CD14-positive monocyte (primary cell): ENCODE measurements at regions not wholly inside any gene's neighbourhood (a gene's known extent, or its start where the extent isn't known, plus 50 kb on each side); places are given as distances from the start of the nearest gene placed in this dataset.

Source experiments
- DNase-seq, 3 donors: peaks; one replicate each; pipeline ENCODE4 v3.0.0-alpha.2; 2011 to 2022
- H2AFZ ChIP-seq: 2 replicates; pipeline ENCODE4 v1.6.0; 2012; ENCODE audit warnings: mild to moderate bottlenecking, low read depth, low read length, inconsistent platforms; ENCODE audit not compliant: insufficient read depth, poor library complexity, severe bottlenecking
- H3K27ac ChIP-seq, 2 donors: 1 replicate in 1 of 2; 2 replicates in 1 of 2; pipeline ENCODE4 v1.5.1; 2012 to 2013; ENCODE audit warnings: low read length in 2 of 2, control low read depth in 1 of 2, inconsistent platforms in 1 of 2, low read depth in 1 of 2, mild to moderate bottlenecking in 1 of 2
- H3K27me3 ChIP-seq, 2 donors: one replicate each; pipeline versions ENCODE4 v1.6.0 to v1.6.1; 2011 to 2013; ENCODE audit warnings: low read length in 2 of 2; ENCODE audit not compliant: control insufficient read depth in 2 of 2, insufficient read depth in 2 of 2
- H3K36me3 ChIP-seq, 2 donors: replicated peaks in 1 of 2; 1 replicate in 1 of 2; 2 replicates in 1 of 2; pipeline versions ENCODE4 v1.5.1 to v1.6.1; 2012 to 2013; ENCODE audit warnings: low read length in 2 of 2, control low read depth in 1 of 2, inconsistent platforms in 1 of 2, mild to moderate bottlenecking in 1 of 2; ENCODE audit not compliant: insufficient read depth in 2 of 2, control insufficient read depth in 1 of 2
- H3K4me1 ChIP-seq, 2 donors: 1 replicate in 1 of 2; 2 replicates in 1 of 2; pipeline versions ENCODE4 v1.5.1 to v1.6.1; 2012 to 2013; ENCODE audit warnings: low read length in 2 of 2, control low read depth in 1 of 2, inconsistent platforms in 1 of 2, mild to moderate bottlenecking in 1 of 2, moderate library complexity in 1 of 2; ENCODE audit not compliant: insufficient read depth in 2 of 2, control insufficient read depth in 1 of 2
- H3K4me2 ChIP-seq: replicated peaks from 2 replicates; pipeline ENCODE3; 2012; ENCODE audit warnings: low read length, moderate library complexity, mild to moderate bottlenecking; ENCODE audit not compliant: poor library complexity, severe bottlenecking; ENCODE audit errors: extremely low read depth
- H3K4me3 ChIP-seq, 3 experiments: fragments of 200-600 bp in 1 of 3; sonication (generic) in 1 of 3; replicated peaks in 1 of 3; 1 replicate in 2 of 3; 2 replicates in 1 of 3; pipeline ENCODE4 v1.5.1; 2011 to 2013; ENCODE audit warnings: low read length in 3 of 3, mild to moderate bottlenecking in 3 of 3, control low read depth in 2 of 3, low read depth in 2 of 3, inconsistent platforms in 1 of 3, moderate library complexity in 1 of 3
- H3K79me2 ChIP-seq: 2 replicates; pipeline ENCODE4 v1.6.0; 2012; ENCODE audit warnings: mild to moderate bottlenecking, control low read depth, inconsistent platforms, low read length, moderate library complexity; ENCODE audit not compliant: insufficient read depth
- H3K9ac ChIP-seq: 2 replicates; pipeline ENCODE4 v1.6.0; 2017; ENCODE audit warnings: low read length, mild to moderate bottlenecking; ENCODE audit not compliant: insufficient read depth, poor library complexity, severe bottlenecking
- H3K9me3 ChIP-seq, 2 donors: replicated peaks in 1 of 2; 1 replicate in 1 of 2; 2 replicates in 1 of 2; pipeline versions ENCODE4 v1.5.1 to v1.6.1; 2012 to 2013; ENCODE audit warnings: low read length in 2 of 2, control low read depth in 1 of 2; ENCODE audit not compliant: control insufficient read depth in 1 of 2, insufficient read depth in 1 of 2
- H4K20me1 ChIP-seq: 2 replicates; pipeline ENCODE4 v1.6.0; 2012; ENCODE audit warnings: mild to moderate bottlenecking, low read length, control low read depth, moderate library complexity; ENCODE audit not compliant: insufficient read depth
- H3K27ac Mint-ChIP-seq, 7 donors: one replicate each; pipeline ENCODE4 v1.8.0; 2020; ENCODE audit warnings: mild to moderate bottlenecking in 7 of 7, mixed read lengths in 7 of 7, moderate library complexity in 6 of 7, inconsistent platforms in 2 of 7
- H3K27me3 Mint-ChIP-seq, 3 donors: one replicate each; pipeline ENCODE4 v1.8.0; 2021 to 2022; ENCODE audit warnings: low read depth in 3 of 3, mild to moderate bottlenecking in 3 of 3, mixed read lengths in 3 of 3, moderate library complexity in 3 of 3, inconsistent platforms in 1 of 3
- H3K36me3 Mint-ChIP-seq, 2 donors: one replicate each; pipeline ENCODE4 v1.8.0; 2020; ENCODE audit warnings: mixed read lengths in 2 of 2, inconsistent platforms in 1 of 2, mild to moderate bottlenecking in 1 of 2
- H3K4me1 Mint-ChIP-seq: one replicate; pipeline ENCODE4 v1.8.0; 2020; ENCODE audit warnings: mild to moderate bottlenecking, mixed read lengths
- H3K4me3 Mint-ChIP-seq, 2 donors: one replicate each; pipeline ENCODE4 v1.8.0; 2020; ENCODE audit warnings: mild to moderate bottlenecking in 2 of 2, mixed read lengths in 2 of 2, moderate library complexity in 1 of 2
- H3K9me3 Mint-ChIP-seq, 7 donors: one replicate each; pipeline ENCODE4 v1.8.0; 2020 to 2022; ENCODE audit warnings: mixed read lengths in 7 of 7, mild to moderate bottlenecking in 6 of 7, moderate library complexity in 6 of 7, inconsistent platforms in 2 of 7
- WGBS: methylation state at CpG from one replicate; pipeline ENCODE4 v1.1.5; 2013; ENCODE audit warnings: missing lambda C conversion rate; ENCODE audit not compliant: insufficient coverage; 5-methylcytosine and 5-hydroxymethylcytosine counted together
- intact Hi-C, 2 donors: fragments of 100-400 bp; cut with micrococcal nuclease; formaldehyde crosslinking; loops; one replicate each; pipeline versions ENCODE4 v1.15.0 to v1.15.1; 2023
- TF ChIP-seq, protein P1 (sequence below): fragments of 200-600 bp; IDR thresholded peaks from one replicate; pipeline ENCODE4 v1.8.0; 2022; ENCODE audit warnings: antibody characterized with exemption, mild to moderate bottlenecking

DNA sequence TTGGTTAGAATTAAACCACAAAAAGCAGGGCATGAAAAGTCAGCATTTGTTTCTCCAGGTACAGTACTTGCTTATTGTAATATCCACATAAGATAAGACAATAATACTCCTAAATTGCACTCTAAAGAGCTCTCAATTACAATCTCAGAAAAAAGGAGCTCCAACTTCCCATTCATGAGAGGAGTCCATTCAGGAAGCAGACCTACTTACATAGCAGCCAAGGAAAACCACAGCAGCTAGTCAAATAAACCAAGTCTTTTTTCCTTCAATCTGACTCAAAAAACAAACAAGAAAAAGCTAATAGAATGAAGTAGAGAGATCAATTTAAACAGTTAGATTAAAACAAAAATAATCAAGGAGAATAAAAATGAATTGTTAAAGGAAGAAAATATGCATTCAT lies 885.2 kb upstream of the SLITRK6 start:
- Mint-ChIP-seq H3K27me3 (no peaks in the 10 kb centered on the region), H3K4me3 (no peak overlapping the region), H3K4me1 (no peaks in the 10 kb centered on the region), H3K27ac (no peak overlapping the region), H3K9me3 (peaks cover 0 to 8% (median 4%) of the 10 kb centered on the region in 7 donors), H3K36me3 (no peaks in the 10 kb centered on the region)
- H4K20me1 ChIP-seq = no peaks in the 10 kb centered on the region
- no peaks in the 10 kb centered on the region for H3K36me3 ChIP-seq
- H3K9me3 ChIP-seq = peaks cover 0 to 3% of the 10 kb centered on the region in 2 donors
- no peaks in the 10 kb centered on the region for H3K4me1 ChIP-seq
- H2AFZ ChIP-seq = no peak overlapping the region
- no peak for DNase-seq
- H3K27ac ChIP-seq = no peak overlapping the region
- H3K4me3 ChIP-seq = no peak overlapping the region
- no peaks in the 10 kb centered on the region for H3K79me2 ChIP-seq
- no peak overlapping the region for H3K9ac ChIP-seq
- H3K4me2 ChIP-seq = no peak overlapping the region
- H3K27me3 ChIP-seq = no peaks in the 10 kb centered on the region
- TF ChIP-seq, protein P1, sequence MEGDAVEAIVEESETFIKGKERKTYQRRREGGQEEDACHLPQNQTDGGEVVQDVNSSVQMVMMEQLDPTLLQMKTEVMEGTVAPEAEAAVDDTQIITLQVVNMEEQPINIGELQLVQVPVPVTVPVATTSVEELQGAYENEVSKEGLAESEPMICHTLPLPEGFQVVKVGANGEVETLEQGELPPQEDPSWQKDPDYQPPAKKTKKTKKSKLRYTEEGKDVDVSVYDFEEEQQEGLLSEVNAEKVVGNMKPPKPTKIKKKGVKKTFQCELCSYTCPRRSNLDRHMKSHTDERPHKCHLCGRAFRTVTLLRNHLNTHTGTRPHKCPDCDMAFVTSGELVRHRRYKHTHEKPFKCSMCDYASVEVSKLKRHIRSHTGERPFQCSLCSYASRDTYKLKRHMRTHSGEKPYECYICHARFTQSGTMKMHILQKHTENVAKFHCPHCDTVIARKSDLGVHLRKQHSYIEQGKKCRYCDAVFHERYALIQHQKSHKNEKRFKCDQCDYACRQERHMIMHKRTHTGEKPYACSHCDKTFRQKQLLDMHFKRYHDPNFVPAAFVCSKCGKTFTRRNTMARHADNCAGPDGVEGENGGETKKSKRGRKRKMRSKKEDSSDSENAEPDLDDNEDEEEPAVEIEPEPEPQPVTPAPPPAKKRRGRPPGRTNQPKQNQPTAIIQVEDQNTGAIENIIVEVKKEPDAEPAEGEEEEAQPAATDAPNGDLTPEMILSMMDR = no peak
- intact Hi-C loops = no loop called here

DNA sequence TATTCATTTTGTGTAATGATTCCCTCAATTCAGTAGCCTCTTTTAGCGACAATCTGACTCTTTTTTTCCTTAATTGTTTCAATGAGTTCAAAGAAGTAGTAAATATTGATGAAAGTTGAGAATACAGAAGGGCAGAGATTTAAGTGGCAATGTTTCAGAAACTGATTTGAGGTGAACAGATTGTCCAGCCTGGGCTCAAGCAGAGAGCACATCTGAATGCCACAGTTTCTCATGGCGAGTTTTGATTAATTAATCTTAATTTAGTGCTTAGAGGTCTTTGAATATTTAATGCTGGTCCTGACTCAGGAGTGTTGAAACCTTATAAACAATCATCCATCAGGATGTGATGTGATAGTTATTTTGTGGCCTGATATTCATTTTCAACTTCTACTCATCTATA lies 890.7 kb upstream of the SLITRK6 start:
- WGBS = no CpG with 5 or more reads among the region's 2 CpGs
- no peak overlapping the region for H3K4me3 Mint-ChIP-seq
- Histone ChIP-seq H3K4me3 (no peak overlapping the region), H3K79me2 (no peaks in the 10 kb centered on the region), H3K36me3 (no peaks in the 10 kb centered on the region), H3K9ac (no peak overlapping the region), H3K4me1 (no peaks in the 10 kb centered on the region), H3K27me3 (no peaks in the 10 kb centered on the region), H3K4me2 (no peak overlapping the region), H3K9me3 (peaks cover 7 to 10% of the 10 kb centered on the region in 2 donors), H4K20me1 (no peaks in the 10 kb centered on the region), H3K27ac (no peak overlapping the region), H2AFZ (no peak overlapping the region)
- no peaks in the 10 kb centered on the region for H3K27me3 Mint-ChIP-seq
- no peak overlapping the region for H3K27ac Mint-ChIP-seq
- no peaks in the 10 kb centered on the region for H3K36me3 Mint-ChIP-seq
- no peaks in the 10 kb centered on the region for H3K4me1 Mint-ChIP-seq
- peaks cover 0 to 11% (median 0%) of the 10 kb centered on the region in 7 donors for H3K9me3 Mint-ChIP-seq
- no peak for DNase-seq
- TF ChIP-seq, protein P1 = no peak
- intact Hi-C loops = no loop called here
